Adipocyte (in vitro differentiated cells): ENCODE measurements at regions not wholly inside any gene's neighbourhood (a gene's known extent, or its start where the extent isn't known, plus 50 kb on each side); places are given as distances from the start of the nearest gene placed in this dataset.

Experiments used
- DNase-seq: peaks from one replicate; pipeline ENCODE4 v3.0.0-alpha.2; 2015; ENCODE audit warnings: low read depth
- H3K27me3 ChIP-seq: replicated peaks from 2 replicates; pipeline ENCODE4 v1.7.0; 2013; ENCODE audit warnings: mild to moderate bottlenecking, low read length, moderate library complexity; ENCODE audit not compliant: control insufficient read depth, insufficient read depth
- H3K36me3 ChIP-seq: 2 replicates; pipeline ENCODE4 v1.7.0; 2013; ENCODE audit warnings: low read length, mild to moderate bottlenecking, moderate library complexity; ENCODE audit not compliant: control insufficient read depth, insufficient read depth, severe bottlenecking
- H3K4me1 ChIP-seq: 2 replicates; pipeline ENCODE4 v1.7.0; 2013; ENCODE audit warnings: mild to moderate bottlenecking, low read length, moderate library complexity; ENCODE audit not compliant: control insufficient read depth, insufficient read depth
- H3K4me3 ChIP-seq: 2 replicates; pipeline ENCODE4 v1.7.0; 2013; ENCODE audit warnings: mild to moderate bottlenecking, low read length, moderate library complexity
- H3K9ac ChIP-seq: 2 replicates; pipeline ENCODE4 v1.7.0; 2013; ENCODE audit warnings: mild to moderate bottlenecking, low read length, moderate library complexity
- H3K9me3 ChIP-seq: 2 replicates; pipeline ENCODE4 v1.7.0; 2013; ENCODE audit warnings: mild to moderate bottlenecking, low read length, moderate library complexity; ENCODE audit not compliant: control insufficient read depth

DNA sequence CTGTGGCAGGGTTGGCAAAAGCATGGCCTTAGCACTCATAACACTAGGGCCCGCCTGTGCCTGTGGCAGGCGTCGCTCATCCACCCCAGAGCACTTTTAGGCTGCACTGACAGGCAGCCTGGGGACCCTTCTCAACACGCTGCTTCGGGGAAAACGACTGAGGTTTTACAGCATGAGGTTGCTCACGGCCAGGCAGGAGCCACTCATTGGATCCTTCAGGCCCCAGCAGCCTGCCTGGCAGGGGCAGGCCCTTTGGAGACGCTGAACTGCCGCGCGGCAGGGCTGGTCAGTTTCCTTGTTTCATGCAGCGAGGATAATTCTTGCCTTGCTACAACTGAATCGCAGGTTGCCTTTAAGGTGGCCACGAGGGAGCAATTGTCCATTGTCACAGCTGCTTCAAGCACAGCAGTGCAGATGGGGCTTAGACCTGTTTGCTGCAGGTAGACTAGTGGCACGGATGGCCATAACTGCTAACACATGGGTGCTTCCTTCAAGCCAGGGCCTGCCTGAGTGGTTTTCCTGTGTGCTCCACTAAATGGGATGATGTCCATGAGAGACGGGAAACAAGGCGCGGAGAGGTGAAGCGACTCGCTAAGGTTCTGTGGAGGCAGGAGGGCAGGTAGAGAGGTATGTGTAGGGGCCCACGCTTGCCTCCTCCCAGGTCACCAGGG is 49.9 kb upstream of the HS6ST1 start:
- no peak for DNase-seq
- Histone ChIP-seq H3K9ac (no peak overlapping the region), H3K9me3 (no peaks in the 10 kb centered on the region), H3K36me3 (no peaks in the 10 kb centered on the region), H3K4me3 (no peak overlapping the region), H3K4me1 (peaks cover 10% of the 10 kb centered on the region), H3K27me3 (no peaks in the 10 kb centered on the region)

- H3K27me3 ChIP-seq, result no peaks in the 10 kb centered on the region
- DNase-seq, result peak; percentile 44
- H3K9me3 ChIP-seq, result no peaks in the 10 kb centered on the region
- H3K4me1 ChIP-seq, result peaks cover 8% of the 10 kb centered on the region
- no peak overlapping the region for H3K4me3 ChIP-seq
- peak overlapping the region; percentile 39 for H3K9ac ChIP-seq
- no peaks in the 10 kb centered on the region for H3K36me3 ChIP-seq
These were observed 50.5 kb upstream of the HS6ST1 start for GRCh38 chr2:128369108-128369555.

GRCh38 chr2:128369602-128370467 is 51.2 kb upstream of the HS6ST1 start:
- Histone ChIP-seq H3K4me1 (peaks cover 8% of the 10 kb centered on the region), H3K9me3 (no peaks in the 10 kb centered on the region), H3K36me3 (no peaks in the 10 kb centered on the region), H3K4me3 (no peak overlapping the region), H3K9ac (peak overlapping the region; percentile 39), H3K27me3 (no peaks in the 10 kb centered on the region)
- DNase-seq, result no peak

DNA sequence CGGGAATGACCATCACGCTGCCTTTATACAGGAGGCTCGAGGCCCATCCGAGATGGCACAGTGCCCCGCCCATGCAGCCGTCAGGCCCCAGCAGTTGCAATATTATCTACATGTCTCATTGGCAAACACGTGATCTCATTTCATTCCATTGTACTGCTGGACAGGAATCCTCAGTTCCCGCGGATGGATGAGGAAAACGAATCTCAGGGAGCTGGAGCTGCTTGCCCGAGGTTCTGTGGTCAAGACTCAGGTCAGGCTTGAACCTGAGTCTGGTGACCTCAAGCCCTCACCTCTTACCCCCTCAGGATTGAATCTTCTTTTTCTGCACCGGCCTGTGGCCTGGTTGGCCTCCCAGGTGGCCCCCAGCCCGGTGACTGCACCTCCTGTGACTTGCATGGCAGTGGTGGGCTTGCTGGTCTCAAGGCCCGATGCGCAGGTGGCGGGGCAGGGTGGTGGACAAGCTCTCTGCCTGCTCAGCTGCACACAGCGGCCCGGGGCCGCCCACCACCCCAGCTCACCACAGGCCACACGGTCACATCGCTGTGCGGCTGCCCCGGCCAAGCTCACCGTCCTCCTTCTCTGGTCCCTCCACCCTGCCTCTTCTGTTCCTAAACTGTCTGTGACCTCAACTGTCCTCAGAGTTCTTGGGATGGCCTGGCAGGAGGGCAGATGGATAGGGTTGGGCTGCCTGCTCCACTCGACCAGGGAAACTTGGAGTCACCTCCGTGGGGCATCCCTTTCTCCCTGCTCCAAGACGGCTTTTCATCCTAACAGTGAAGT is 52.0 kb upstream of the HS6ST1 start:
- H3K4me1 ChIP-seq, result peaks cover 8% of the 10 kb centered on the region

DNA sequence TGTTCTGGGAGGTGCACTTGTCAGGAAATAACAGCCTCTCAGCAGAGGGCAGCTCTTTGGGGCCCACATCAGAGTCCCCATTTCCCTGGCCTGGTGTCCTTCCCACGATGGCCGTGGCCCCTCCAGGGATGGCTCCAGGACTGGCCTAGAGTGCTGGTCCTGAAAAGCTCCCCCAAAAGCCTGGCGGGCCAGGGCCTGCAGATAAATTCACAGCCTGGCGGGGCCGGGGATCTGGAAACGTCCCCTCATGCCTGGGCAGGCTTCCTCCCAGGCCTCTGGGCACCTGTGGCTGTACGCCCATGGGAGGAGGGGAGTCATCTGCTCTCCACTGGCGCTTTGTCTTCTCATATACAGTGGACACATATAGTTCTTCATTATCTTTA is 52.6 kb upstream of the HS6ST1 start:
- Histone ChIP-seq H3K9me3 (no peaks in the 10 kb centered on the region), H3K27me3 (no peaks in the 10 kb centered on the region), H3K36me3 (no peaks in the 10 kb centered on the region), H3K9ac (no peak overlapping the region), H3K4me3 (no peak overlapping the region), H3K4me1 (peaks cover 8% of the 10 kb centered on the region)
- no peak for DNase-seq

More for the DNA sequence above, 52.0 kb upstream of the HS6ST1 start:
- no peak overlapping the region for H3K4me3 ChIP-seq
- H3K9ac ChIP-seq, result no peak overlapping the region
- H3K9me3 ChIP-seq, result no peaks in the 10 kb centered on the region
- H3K27me3 ChIP-seq, result no peaks in the 10 kb centered on the region
- DNase-seq, result no peak
- no peaks in the 10 kb centered on the region for H3K36me3 ChIP-seq

GRCh38 chr2:128371648-128372345 is 53.1 kb upstream of the HS6ST1 start:
- H3K9me3 ChIP-seq, result no peaks in the 10 kb centered on the region
- H3K27me3 ChIP-seq, result no peaks in the 10 kb centered on the region
- no peak overlapping the region for H3K9ac ChIP-seq
- H3K36me3 ChIP-seq, result no peaks in the 10 kb centered on the region
- DNase-seq, result no peak
- H3K4me1 ChIP-seq, result peaks cover 8% of the 10 kb centered on the region
- H3K4me3 ChIP-seq, result no peak overlapping the region

- H3K4me1 ChIP-seq, result peaks cover 8% of the 10 kb centered on the region
- DNase-seq, result no peak
- no peaks in the 10 kb centered on the region for H3K36me3 ChIP-seq
- no peak overlapping the region for H3K9ac ChIP-seq
- H3K4me3 ChIP-seq, result no peak overlapping the region
- no peaks in the 10 kb centered on the region for H3K9me3 ChIP-seq
- H3K27me3 ChIP-seq, result no peaks in the 10 kb centered on the region
These were observed 54.1 kb upstream of the HS6ST1 start for GRCh38 chr2:128372621-128373341.

DNA sequence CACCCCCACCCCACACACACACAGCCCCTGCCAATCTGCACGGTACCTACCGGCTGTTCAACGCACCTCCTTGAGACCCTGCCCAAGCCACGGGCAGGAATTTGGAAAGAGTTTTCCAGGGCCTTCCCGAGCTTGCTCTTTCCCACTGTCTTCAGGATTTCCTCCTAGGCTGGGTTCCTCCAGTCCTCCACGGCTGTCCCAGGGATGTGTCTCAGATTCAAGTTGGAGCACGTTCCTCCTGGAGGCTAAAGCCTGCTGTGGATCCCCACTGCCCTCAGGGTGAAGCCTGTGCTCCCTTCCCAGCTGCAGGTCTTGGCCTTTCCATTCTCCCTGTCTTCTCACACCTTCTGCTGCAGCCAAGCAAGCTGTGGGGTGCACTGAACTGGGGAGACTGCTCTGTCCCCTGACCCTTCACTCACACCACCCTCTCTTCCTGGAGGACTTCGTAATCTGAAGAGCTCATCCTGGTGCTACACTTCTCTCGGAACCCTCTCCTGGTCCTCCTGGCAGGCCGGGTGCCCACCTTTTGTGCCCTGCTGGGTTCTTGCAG is 54.9 kb upstream of the HS6ST1 start:
- H3K27me3 ChIP-seq, result no peaks in the 10 kb centered on the region
- H3K4me3 ChIP-seq, result no peak overlapping the region
- H3K36me3 ChIP-seq, result no peaks in the 10 kb centered on the region
- no peak for DNase-seq
- peaks cover 12% of the 10 kb centered on the region for H3K4me1 ChIP-seq
- no peaks in the 10 kb centered on the region for H3K9me3 ChIP-seq
- H3K9ac ChIP-seq, result no peak overlapping the region

- Histone ChIP-seq H3K36me3 (no peaks in the 10 kb centered on the region), H3K4me1 (peaks cover 18% of the 10 kb centered on the region), H3K27me3 (no peaks in the 10 kb centered on the region), H3K4me3 (no peak overlapping the region), H3K9me3 (no peaks in the 10 kb centered on the region), H3K9ac (no peak overlapping the region)
- DNase-seq, result peak; percentile 90
These were observed 55.5 kb upstream of the HS6ST1 start for GRCh38 chr2:128374001-128374710.
